GM21786 (cell line): ENCODE measurements at regions not wholly inside any gene's neighbourhood (a gene's known extent, or its start where the extent isn't known, plus 50 kb on each side); places are given as distances from the start of the nearest gene placed in this dataset.

Experiments
- ATAC-seq: cut with Tn5 transposase; IDR thresholded peaks from one replicate; pipeline ENCODE4 v1.9.1; 2021; ENCODE audit not compliant: unreplicated experiment

GRCh38 chr6:157755746-157756411, 67.2 kb upstream of the SNX9 start:
- ATAC-seq = no peak

GRCh38 chr6:157756708-157757429, 66.2 kb upstream of the SNX9 start:
- ATAC-seq = no peak

GRCh38 chr6:157757430-157758403, 65.3 kb upstream of the SNX9 start:
- ATAC-seq = no peak

GRCh38 chr6:157758516-157759023, 64.5 kb upstream of the SNX9 start:
- no peak for ATAC-seq

GRCh38 chr6:157759028-157759427, 64.0 kb upstream of the SNX9 start:
- no peak for ATAC-seq

- ATAC-seq = no peak
Observed at GRCh38 chr6:157760137-157760536, 62.9 kb upstream of the SNX9 start.

- peak; percentile 5 for ATAC-seq
Observed at GRCh38 chr6:157760589-157761330, 62.3 kb upstream of the SNX9 start.

- peak; percentile 38 for ATAC-seq
Observed at GRCh38 chr6:157761331-157761921, 61.6 kb upstream of the SNX9 start.

GRCh38 chr6:157761926-157762325, 61.1 kb upstream of the SNX9 start:
- ATAC-seq = no peak

- no peak for ATAC-seq
Observed at GRCh38 chr6:157762636-157763035, 60.4 kb upstream of the SNX9 start.

GRCh38 chr6:157763129-157763903, 59.7 kb upstream of the SNX9 start:
- no peak for ATAC-seq

- ATAC-seq = no peak
Observed at GRCh38 chr6:157763904-157764177, 59.2 kb upstream of the SNX9 start.

- peak; percentile 59 for ATAC-seq
Observed at GRCh38 chr6:157764178-157765068, 58.6 kb upstream of the SNX9 start.

- no peak for ATAC-seq
Observed at GRCh38 chr6:157766901-157767774, 55.9 kb upstream of the SNX9 start.

- ATAC-seq = no peak
Observed at GRCh38 chr6:157767775-157768156, 55.3 kb upstream of the SNX9 start.

- peak; percentile 19 for ATAC-seq
Observed at GRCh38 chr6:157768304-157768703, 54.7 kb upstream of the SNX9 start.

GRCh38 chr6:157768863-157769551, 54.0 kb upstream of the SNX9 start:
- ATAC-seq = no peak
